Tibial nerve (tissue), 4 donors: ENCODE measurements at regions not wholly inside any gene's neighbourhood (a gene's known extent, or its start where the extent isn't known, plus 50 kb on each side); places are given as distances from the start of the nearest gene placed in this dataset.

ENCODE experiments used
- EP300 ChIP-seq, 2 donors: sonication (generic); formaldehyde crosslinking; IDR thresholded peaks; one replicate each; pipeline ENCODE4 v1.6.1; 2017; ENCODE audit warnings: antibody characterized with exemption in 2 of 2, mild to moderate bottlenecking in 1 of 2
- POLR2A ChIP-seq, 2 donors: fragments of 450-650 bp; IDR thresholded peaks; one replicate each; pipeline ENCODE4 v1.6.1; 2017; ENCODE audit warnings: antibody characterized with exemption in 2 of 2, mild to moderate bottlenecking in 2 of 2, moderate library complexity in 2 of 2
- TF ChIP-seq, protein P1 (sequence below), 5 experiments: fragments of 200-600 bp in 3 of 5; fragments of 450-650 bp in 2 of 5; sonication (generic) in 3 of 5; IDR thresholded peaks; one replicate each; pipeline ENCODE4 v1.5.1; 2016 to 2019; ENCODE audit warnings: antibody characterized with exemption in 5 of 5, mild to moderate bottlenecking in 3 of 5, moderate library complexity in 2 of 5

DNA sequence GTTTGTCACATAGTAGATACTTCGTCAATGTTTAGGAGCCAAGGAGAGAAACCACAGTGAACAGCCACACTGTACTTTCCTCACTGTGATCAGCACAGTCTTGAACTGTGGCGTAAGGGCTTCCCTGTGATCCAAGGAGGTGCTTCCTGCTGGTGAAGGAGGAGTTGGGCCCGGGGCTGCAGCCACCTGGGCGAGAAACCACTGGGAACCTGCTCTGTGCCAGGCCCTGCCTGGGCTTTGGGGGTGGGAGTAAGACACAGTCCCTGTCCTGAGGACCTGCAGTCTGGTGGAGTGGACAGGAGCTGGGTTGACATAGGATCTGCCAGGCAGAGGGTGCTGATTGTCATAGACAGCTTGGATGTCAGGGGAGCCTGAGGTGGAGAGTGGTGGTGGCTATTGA is 60.5 kb upstream of the MRPS22 start:
- TF ChIP-seq, protein P1, sequence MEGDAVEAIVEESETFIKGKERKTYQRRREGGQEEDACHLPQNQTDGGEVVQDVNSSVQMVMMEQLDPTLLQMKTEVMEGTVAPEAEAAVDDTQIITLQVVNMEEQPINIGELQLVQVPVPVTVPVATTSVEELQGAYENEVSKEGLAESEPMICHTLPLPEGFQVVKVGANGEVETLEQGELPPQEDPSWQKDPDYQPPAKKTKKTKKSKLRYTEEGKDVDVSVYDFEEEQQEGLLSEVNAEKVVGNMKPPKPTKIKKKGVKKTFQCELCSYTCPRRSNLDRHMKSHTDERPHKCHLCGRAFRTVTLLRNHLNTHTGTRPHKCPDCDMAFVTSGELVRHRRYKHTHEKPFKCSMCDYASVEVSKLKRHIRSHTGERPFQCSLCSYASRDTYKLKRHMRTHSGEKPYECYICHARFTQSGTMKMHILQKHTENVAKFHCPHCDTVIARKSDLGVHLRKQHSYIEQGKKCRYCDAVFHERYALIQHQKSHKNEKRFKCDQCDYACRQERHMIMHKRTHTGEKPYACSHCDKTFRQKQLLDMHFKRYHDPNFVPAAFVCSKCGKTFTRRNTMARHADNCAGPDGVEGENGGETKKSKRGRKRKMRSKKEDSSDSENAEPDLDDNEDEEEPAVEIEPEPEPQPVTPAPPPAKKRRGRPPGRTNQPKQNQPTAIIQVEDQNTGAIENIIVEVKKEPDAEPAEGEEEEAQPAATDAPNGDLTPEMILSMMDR (IDR thresholded peaks at IDR 0.05): no peak
- TF ChIP-seq POLR2A (IDR thresholded peaks at IDR 0.05) (no peak), EP300 (IDR thresholded peaks at IDR 0.05) (no peak)
